CD14-positive monocyte (primary cell): ENCODE measurements at regions not wholly inside any gene's neighbourhood (a gene's known extent, or its start where the extent isn't known, plus 50 kb on each side); places are given as distances from the start of the nearest gene placed in this dataset.
"Not testable (repeated sequence)": the region's sequence is repeated elsewhere in the genome, so short reads cannot be mapped to it uniquely, and the experiment has no call there.

Experiments
- DNase-seq, 3 donors: peaks; one replicate each; pipeline ENCODE4 v3.0.0-alpha.2; 2011 to 2022
- H2AFZ ChIP-seq: 2 replicates; pipeline ENCODE4 v1.6.0; 2012; ENCODE audit warnings: mild to moderate bottlenecking, low read depth, low read length, inconsistent platforms; ENCODE audit not compliant: insufficient read depth, poor library complexity, severe bottlenecking
- H3K27ac ChIP-seq, 2 donors: 1 replicate in 1 of 2; 2 replicates in 1 of 2; pipeline ENCODE4 v1.5.1; 2012 to 2013; ENCODE audit warnings: low read length in 2 of 2, control low read depth in 1 of 2, inconsistent platforms in 1 of 2, low read depth in 1 of 2, mild to moderate bottlenecking in 1 of 2
- H3K27me3 ChIP-seq, 2 donors: one replicate each; pipeline versions ENCODE4 v1.6.0 to v1.6.1; 2011 to 2013; ENCODE audit warnings: low read length in 2 of 2; ENCODE audit not compliant: control insufficient read depth in 2 of 2, insufficient read depth in 2 of 2
- H3K36me3 ChIP-seq, 2 donors: replicated peaks in 1 of 2; 1 replicate in 1 of 2; 2 replicates in 1 of 2; pipeline versions ENCODE4 v1.5.1 to v1.6.1; 2012 to 2013; ENCODE audit warnings: low read length in 2 of 2, control low read depth in 1 of 2, inconsistent platforms in 1 of 2, mild to moderate bottlenecking in 1 of 2; ENCODE audit not compliant: insufficient read depth in 2 of 2, control insufficient read depth in 1 of 2
- H3K4me1 ChIP-seq, 2 donors: 1 replicate in 1 of 2; 2 replicates in 1 of 2; pipeline versions ENCODE4 v1.5.1 to v1.6.1; 2012 to 2013; ENCODE audit warnings: low read length in 2 of 2, control low read depth in 1 of 2, inconsistent platforms in 1 of 2, mild to moderate bottlenecking in 1 of 2, moderate library complexity in 1 of 2; ENCODE audit not compliant: insufficient read depth in 2 of 2, control insufficient read depth in 1 of 2
- H3K4me2 ChIP-seq: replicated peaks from 2 replicates; pipeline ENCODE3; 2012; ENCODE audit warnings: low read length, moderate library complexity, mild to moderate bottlenecking; ENCODE audit not compliant: poor library complexity, severe bottlenecking; ENCODE audit errors: extremely low read depth
- H3K4me3 ChIP-seq, 3 experiments: fragments of 200-600 bp in 1 of 3; sonication (generic) in 1 of 3; replicated peaks in 1 of 3; 1 replicate in 2 of 3; 2 replicates in 1 of 3; pipeline ENCODE4 v1.5.1; 2011 to 2013; ENCODE audit warnings: low read length in 3 of 3, mild to moderate bottlenecking in 3 of 3, control low read depth in 2 of 3, low read depth in 2 of 3, inconsistent platforms in 1 of 3, moderate library complexity in 1 of 3
- H3K79me2 ChIP-seq: 2 replicates; pipeline ENCODE4 v1.6.0; 2012; ENCODE audit warnings: mild to moderate bottlenecking, control low read depth, inconsistent platforms, low read length, moderate library complexity; ENCODE audit not compliant: insufficient read depth
- H3K9ac ChIP-seq: 2 replicates; pipeline ENCODE4 v1.6.0; 2017; ENCODE audit warnings: low read length, mild to moderate bottlenecking; ENCODE audit not compliant: insufficient read depth, poor library complexity, severe bottlenecking
- H3K9me3 ChIP-seq, 2 donors: replicated peaks in 1 of 2; 1 replicate in 1 of 2; 2 replicates in 1 of 2; pipeline versions ENCODE4 v1.5.1 to v1.6.1; 2012 to 2013; ENCODE audit warnings: low read length in 2 of 2, control low read depth in 1 of 2; ENCODE audit not compliant: control insufficient read depth in 1 of 2, insufficient read depth in 1 of 2
- H4K20me1 ChIP-seq: 2 replicates; pipeline ENCODE4 v1.6.0; 2012; ENCODE audit warnings: mild to moderate bottlenecking, low read length, control low read depth, moderate library complexity; ENCODE audit not compliant: insufficient read depth
- H3K27ac Mint-ChIP-seq, 7 donors: one replicate each; pipeline ENCODE4 v1.8.0; 2020; ENCODE audit warnings: mild to moderate bottlenecking in 7 of 7, mixed read lengths in 7 of 7, moderate library complexity in 6 of 7, inconsistent platforms in 2 of 7
- H3K27me3 Mint-ChIP-seq, 3 donors: one replicate each; pipeline ENCODE4 v1.8.0; 2021 to 2022; ENCODE audit warnings: low read depth in 3 of 3, mild to moderate bottlenecking in 3 of 3, mixed read lengths in 3 of 3, moderate library complexity in 3 of 3, inconsistent platforms in 1 of 3
- H3K36me3 Mint-ChIP-seq, 2 donors: one replicate each; pipeline ENCODE4 v1.8.0; 2020; ENCODE audit warnings: mixed read lengths in 2 of 2, inconsistent platforms in 1 of 2, mild to moderate bottlenecking in 1 of 2
- H3K4me1 Mint-ChIP-seq: one replicate; pipeline ENCODE4 v1.8.0; 2020; ENCODE audit warnings: mild to moderate bottlenecking, mixed read lengths
- H3K4me3 Mint-ChIP-seq, 2 donors: one replicate each; pipeline ENCODE4 v1.8.0; 2020; ENCODE audit warnings: mild to moderate bottlenecking in 2 of 2, mixed read lengths in 2 of 2, moderate library complexity in 1 of 2
- H3K9me3 Mint-ChIP-seq, 7 donors: one replicate each; pipeline ENCODE4 v1.8.0; 2020 to 2022; ENCODE audit warnings: mixed read lengths in 7 of 7, mild to moderate bottlenecking in 6 of 7, moderate library complexity in 6 of 7, inconsistent platforms in 2 of 7
- WGBS: methylation state at CpG from one replicate; pipeline ENCODE4 v1.1.5; 2013; ENCODE audit warnings: missing lambda C conversion rate; ENCODE audit not compliant: insufficient coverage; 5-methylcytosine and 5-hydroxymethylcytosine counted together
- intact Hi-C, 2 donors: fragments of 100-400 bp; cut with micrococcal nuclease; formaldehyde crosslinking; loops; one replicate each; pipeline versions ENCODE4 v1.15.0 to v1.15.1; 2023

GRCh38 chr2:94641397-94641796 is 229.8 kb upstream of the TEKT4 start:
- H3K4me3 Mint-ChIP-seq = not testable (repeated sequence)

GRCh38 chr2:94652131-94652530 is 219.1 kb upstream of the TEKT4 start:
- DNase-seq, H3K27me3 Mint-ChIP-seq, H3K9me3 Mint-ChIP-seq, H3K36me3 Mint-ChIP-seq, intact Hi-C loops, H3K36me3 ChIP-seq, H3K27ac ChIP-seq, H3K9me3 ChIP-seq, H3K79me2 ChIP-seq, H4K20me1 ChIP-seq, H3K4me2 ChIP-seq, H3K4me3 ChIP-seq, H3K4me1 Mint-ChIP-seq, H3K27ac Mint-ChIP-seq, H3K4me3 Mint-ChIP-seq, H3K4me1 ChIP-seq, H2AFZ ChIP-seq, H3K27me3 ChIP-seq, H3K9ac ChIP-seq: not testable (repeated sequence)
- WGBS = 63% methylated on average over 1 of the region's 5 CpGs

More at GRCh38 chr2:94641397-94641796, 229.8 kb upstream of the TEKT4 start:
- intact Hi-C loops, H3K36me3 ChIP-seq, H4K20me1 ChIP-seq, DNase-seq, H3K9me3 ChIP-seq, H3K4me2 ChIP-seq, H3K9me3 Mint-ChIP-seq, H3K4me3 ChIP-seq, H3K36me3 Mint-ChIP-seq, H3K9ac ChIP-seq, H2AFZ ChIP-seq, H3K4me1 Mint-ChIP-seq, H3K27ac ChIP-seq, H3K27ac Mint-ChIP-seq, H3K27me3 Mint-ChIP-seq, H3K79me2 ChIP-seq, H3K4me1 ChIP-seq, H3K27me3 ChIP-seq: not testable (repeated sequence)
- no CpG with 5 or more reads among the region's 2 CpGs for WGBS

GRCh38 chr2:94669858-94670257 is 201.4 kb upstream of the TEKT4 start:
- H4K20me1 ChIP-seq, H3K36me3 Mint-ChIP-seq, H3K4me1 ChIP-seq, H2AFZ ChIP-seq, H3K79me2 ChIP-seq, H3K9me3 ChIP-seq, H3K4me1 Mint-ChIP-seq, DNase-seq, H3K4me2 ChIP-seq, H3K27me3 ChIP-seq, H3K9me3 Mint-ChIP-seq, H3K36me3 ChIP-seq, H3K4me3 ChIP-seq, H3K9ac ChIP-seq, intact Hi-C loops, H3K4me3 Mint-ChIP-seq, H3K27me3 Mint-ChIP-seq, H3K27ac ChIP-seq, H3K27ac Mint-ChIP-seq: not testable (repeated sequence)
- WGBS = no CpG with 5 or more reads among the region's 1 CpG

DNA sequence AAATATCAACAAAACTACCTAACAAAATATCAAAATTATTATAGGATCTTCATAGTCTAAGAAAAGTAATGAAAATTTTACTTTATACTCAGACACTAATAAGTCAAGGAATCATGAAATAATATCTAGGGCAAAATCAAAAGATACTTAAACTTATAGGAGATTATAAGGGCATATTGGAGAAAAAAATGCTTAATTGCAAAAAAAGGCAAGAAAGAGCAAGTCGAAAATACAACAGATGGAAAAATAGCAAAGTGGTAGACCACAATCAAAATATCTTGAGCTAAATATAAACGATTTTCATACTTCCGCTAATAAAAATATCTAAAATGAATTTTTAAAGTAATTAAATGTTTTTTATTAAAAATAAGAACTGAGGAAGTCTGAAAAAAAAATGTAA is 177.0 kb upstream of the TEKT4 start:
- H2AFZ ChIP-seq, H3K36me3 ChIP-seq, H3K4me2 ChIP-seq, H3K4me3 Mint-ChIP-seq, H4K20me1 ChIP-seq, H3K36me3 Mint-ChIP-seq, H3K27me3 Mint-ChIP-seq, H3K4me3 ChIP-seq, DNase-seq, H3K9me3 ChIP-seq, H3K9ac ChIP-seq, intact Hi-C loops, H3K79me2 ChIP-seq, H3K27ac ChIP-seq, H3K27me3 ChIP-seq, H3K4me1 Mint-ChIP-seq, H3K27ac Mint-ChIP-seq, H3K4me1 ChIP-seq, H3K9me3 Mint-ChIP-seq: not testable (repeated sequence)
- no CpG with 5 or more reads among the region's 3 CpGs for WGBS
